ENCODE measurements at regions not wholly inside any gene's neighbourhood (a gene's known extent, or its start where the extent isn't known, plus 50 kb on each side); places are given as distances from the start of the nearest gene placed in this dataset.
A peak's percentile ranks its signal among the peaks of the same experiment; 100 is the strongest.

DNA sequence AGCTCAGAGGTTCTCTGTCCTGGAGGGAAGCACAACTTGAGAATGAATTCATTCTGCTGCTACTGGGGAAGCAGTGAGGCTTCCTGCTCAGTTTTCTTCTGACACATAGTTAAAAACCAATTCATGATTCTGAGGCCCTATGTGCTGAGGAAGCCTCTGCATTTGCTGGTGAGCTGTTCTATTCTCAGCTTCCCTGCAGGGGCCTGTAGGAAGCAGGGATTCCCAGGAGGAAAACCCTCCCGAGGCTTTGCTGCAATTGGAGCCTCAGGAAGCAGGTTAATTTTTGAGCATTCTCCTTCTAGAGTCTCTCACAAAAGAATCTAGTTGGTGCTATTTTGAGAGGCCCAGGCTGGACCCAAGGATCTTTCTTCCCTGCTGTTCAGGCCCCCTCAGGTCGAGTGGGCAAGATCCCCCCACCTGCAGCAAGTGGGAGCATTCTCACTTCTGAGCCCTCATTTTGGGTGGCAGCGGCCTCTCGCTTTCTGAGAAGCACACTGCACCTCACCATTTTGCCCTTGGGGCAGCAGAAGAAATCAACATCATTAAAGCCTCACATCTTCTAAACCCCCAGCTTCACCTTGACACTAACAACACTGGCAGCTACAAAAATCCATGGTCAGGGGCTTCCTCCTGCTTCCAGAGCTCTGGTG lies 197.5 kb upstream of the TSC22D2 start:
- Histone ChIP-seq H3K36me3 (no peaks in the 10 kb centered on the region), H3K4me3 (no peak overlapping the region), H3K27ac (no peak overlapping the region), H3K27me3 (no peaks in the 10 kb centered on the region), H3K9me3 (no peaks in the 10 kb centered on the region), H3K4me1 (no peaks in the 10 kb centered on the region)
- peak in 1 of 2 donors; percentile 58 for DNase-seq (ENCODE audit: extremely low spot score in 2 of 2)
- intact Hi-C loops (cut with DNase I), result no loop called here
- TF ChIP-seq POLR2A (IDR thresholded peaks at IDR 0.05) (no peak), POLR2AphosphoS5 (IDR thresholded peaks at IDR 0.05; ENCODE audit: insufficient read depth in 1 of 2, low read depth in 1 of 2) (no peak), CTCF (IDR thresholded peaks at IDR 0.05) (no peak)

DNA sequence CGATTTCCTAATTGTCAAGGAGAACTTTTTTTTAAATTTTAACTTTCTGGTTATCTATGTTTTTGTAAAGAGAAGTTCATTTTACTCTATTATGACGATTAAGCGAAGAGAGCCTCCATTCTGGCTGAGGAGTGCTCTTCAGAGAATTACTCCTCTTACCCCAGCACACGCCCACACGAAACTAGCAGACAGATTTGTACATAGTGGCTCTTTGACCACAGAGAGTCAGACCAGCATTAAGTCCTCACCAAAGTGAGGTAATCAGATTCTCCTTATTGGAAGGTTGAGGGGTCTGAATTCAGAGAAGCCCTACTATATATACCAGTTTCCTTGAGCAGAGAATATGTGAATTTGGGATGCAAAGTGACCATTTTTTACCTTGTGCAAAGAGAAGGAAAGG lies 204.8 kb upstream of the TSC22D2 start:
- Histone ChIP-seq H3K4me3 (no peak overlapping the region), H3K27me3 (no peaks in the 10 kb centered on the region), H3K27ac (no peak overlapping the region), H3K4me1 (no peaks in the 10 kb centered on the region), H3K9me3 (no peaks in the 10 kb centered on the region), H3K36me3 (no peaks in the 10 kb centered on the region)
- intact Hi-C loops (cut with DNase I), result no loop called here
- TF ChIP-seq POLR2AphosphoS5 (IDR thresholded peaks at IDR 0.05; ENCODE audit: insufficient read depth in 1 of 2, low read depth in 1 of 2), result no peak
- TF ChIP-seq CTCF (IDR thresholded peaks at IDR 0.05), result no peak
- no peak for DNase-seq (ENCODE audit: extremely low spot score in 2 of 2)

DNA sequence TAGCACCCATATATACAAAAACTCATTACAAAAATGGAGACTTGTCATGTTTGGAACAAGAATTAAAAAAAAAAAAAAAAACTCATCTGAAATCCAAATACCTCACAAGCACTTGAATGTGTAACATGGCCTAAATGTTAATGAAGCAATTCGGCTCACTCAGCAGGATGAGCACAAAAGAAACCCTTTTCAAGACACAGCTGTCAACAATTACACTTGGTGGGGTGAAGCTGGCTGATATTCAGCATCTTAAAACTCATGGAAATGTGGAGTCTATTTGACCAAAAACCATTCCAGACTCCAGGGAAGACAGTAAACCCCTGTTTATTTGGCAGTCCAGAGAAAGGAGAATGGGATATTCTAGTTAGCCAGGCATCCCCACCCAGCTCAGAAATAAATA lies 205.4 kb upstream of the TSC22D2 start:
- H3K4me1 ChIP-seq, result no peaks in the 10 kb centered on the region
- H3K27me3 ChIP-seq, result no peaks in the 10 kb centered on the region
- TF ChIP-seq CTCF (IDR thresholded peaks at IDR 0.05), result no peak
- no peak for TF ChIP-seq POLR2A (IDR thresholded peaks at IDR 0.05)
- TF ChIP-seq POLR2AphosphoS5 (IDR thresholded peaks at IDR 0.05; ENCODE audit: insufficient read depth in 1 of 2, low read depth in 1 of 2), result no peak
- H3K36me3 ChIP-seq, result no peaks in the 10 kb centered on the region
- intact Hi-C loops (cut with DNase I), result no loop called here
- no peak overlapping the region for H3K27ac ChIP-seq
- no peak overlapping the region for H3K4me3 ChIP-seq
- H3K9me3 ChIP-seq, result no peaks in the 10 kb centered on the region
- no peak for DNase-seq (ENCODE audit: extremely low spot score in 2 of 2)

- H3K36me3 ChIP-seq, result no peaks in the 10 kb centered on the region
- H3K27me3 ChIP-seq, result no peaks in the 10 kb centered on the region
Observed at GRCh38 chr3:150194957-150195356, 213.1 kb upstream of the TSC22D2 start.

More at GRCh38 chr3:150194957-150195356, 213.1 kb upstream of the TSC22D2 start:
- no peak for DNase-seq (ENCODE audit: extremely low spot score in 2 of 2)
- Histone ChIP-seq H3K9me3 (no peaks in the 10 kb centered on the region), H3K4me3 (no peak overlapping the region), H3K27ac (no peak overlapping the region), H3K4me1 (no peaks in the 10 kb centered on the region)
- intact Hi-C loops (cut with DNase I), result no loop called here
- no peak for TF ChIP-seq POLR2A (IDR thresholded peaks at IDR 0.05)
- TF ChIP-seq CTCF (IDR thresholded peaks at IDR 0.05), result no peak
- no peak for TF ChIP-seq POLR2AphosphoS5 (IDR thresholded peaks at IDR 0.05; ENCODE audit: insufficient read depth in 1 of 2, low read depth in 1 of 2)
